ENCODE measurements at regions not wholly inside any gene's neighbourhood (a gene's known extent, or its start where the extent isn't known, plus 50 kb on each side); places are given as distances from the start of the nearest gene placed in this dataset.
A peak's percentile ranks its signal among the peaks of the same experiment; 100 is the strongest.
"Not testable (repeated sequence)": the region's sequence is repeated elsewhere in the genome, so short reads cannot be mapped to it uniquely, and the experiment has no call there.

DNA sequence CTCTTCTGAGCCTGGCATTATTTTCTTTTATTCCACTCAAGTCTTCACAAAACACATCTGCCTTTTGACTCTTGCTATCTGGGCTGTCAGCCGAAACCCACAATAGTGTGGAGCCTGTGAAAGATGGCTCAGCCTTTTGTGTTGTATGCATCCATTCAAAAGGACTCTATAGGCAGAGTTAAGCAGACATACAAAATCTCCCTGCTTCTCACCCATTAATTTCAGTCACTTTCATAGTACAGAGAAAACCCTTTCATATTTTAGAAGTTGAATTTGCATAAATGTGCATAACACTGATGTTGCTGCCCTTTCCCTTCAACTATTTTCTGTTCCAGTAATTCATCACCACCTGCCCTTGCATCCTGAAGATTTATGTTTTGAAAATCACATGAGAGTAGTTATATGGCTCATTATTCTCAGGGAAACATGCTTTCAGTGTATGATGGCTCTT, 154.6 kb downstream of the EVA1A start:
- no peaks in the 10 kb centered on the region for H3K4me1 Mint-ChIP-seq (ENCODE audit: low read depth)

DNA sequence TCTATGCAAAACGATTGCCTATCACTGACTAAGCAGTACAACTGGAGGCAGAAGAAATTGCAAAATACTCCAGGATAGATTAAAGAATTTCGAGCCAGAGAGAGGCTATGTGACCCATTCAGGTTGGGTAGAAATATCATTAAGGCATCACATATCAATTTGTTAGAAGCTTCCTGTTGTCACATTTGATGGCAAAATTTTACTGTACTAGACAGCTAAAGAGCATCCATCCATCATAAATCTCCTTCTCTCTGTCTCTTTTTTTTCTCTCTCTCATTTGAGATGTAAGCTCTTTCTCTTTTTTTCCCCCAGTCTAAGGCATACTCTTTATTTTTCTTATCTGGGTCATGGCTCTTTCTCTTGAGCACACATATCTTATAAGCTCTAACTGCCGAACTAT, 155.7 kb downstream of the EVA1A start:
- DNase-seq (ENCODE audit: low spot score) = no peak
- Mint-ChIP-seq H3K27me3 (ENCODE audit: low read depth) (peaks cover 52% of the 10 kb centered on the region), H3K27ac (ENCODE audit: unreplicated experiment) (no peak overlapping the region), H3K9me3 (ENCODE audit: low read depth) (peaks cover under 1% of the 10 kb centered on the region), H3K4me3 (ENCODE audit: unreplicated experiment) (no peak overlapping the region), H3K36me3 (ENCODE audit: low read depth) (peaks cover 4% of the 10 kb centered on the region), H3K4me1 (ENCODE audit: low read depth) (no peaks in the 10 kb centered on the region)
- no peak for TF ChIP-seq CTCF (IDR thresholded peaks at IDR 0.05)

More for the DNA sequence above, 154.6 kb downstream of the EVA1A start:
- peaks cover 8% of the 10 kb centered on the region for H3K36me3 Mint-ChIP-seq (ENCODE audit: low read depth)
- peaks cover 10% of the 10 kb centered on the region for H3K9me3 Mint-ChIP-seq (ENCODE audit: low read depth)
- no peak for DNase-seq (ENCODE audit: low spot score)
- H3K27ac Mint-ChIP-seq (ENCODE audit: unreplicated experiment) = no peak overlapping the region
- TF ChIP-seq CTCF (IDR thresholded peaks at IDR 0.05) = no peak
- no peak overlapping the region for H3K4me3 Mint-ChIP-seq (ENCODE audit: unreplicated experiment)
- peaks cover 52% of the 10 kb centered on the region for H3K27me3 Mint-ChIP-seq (ENCODE audit: low read depth)

DNA sequence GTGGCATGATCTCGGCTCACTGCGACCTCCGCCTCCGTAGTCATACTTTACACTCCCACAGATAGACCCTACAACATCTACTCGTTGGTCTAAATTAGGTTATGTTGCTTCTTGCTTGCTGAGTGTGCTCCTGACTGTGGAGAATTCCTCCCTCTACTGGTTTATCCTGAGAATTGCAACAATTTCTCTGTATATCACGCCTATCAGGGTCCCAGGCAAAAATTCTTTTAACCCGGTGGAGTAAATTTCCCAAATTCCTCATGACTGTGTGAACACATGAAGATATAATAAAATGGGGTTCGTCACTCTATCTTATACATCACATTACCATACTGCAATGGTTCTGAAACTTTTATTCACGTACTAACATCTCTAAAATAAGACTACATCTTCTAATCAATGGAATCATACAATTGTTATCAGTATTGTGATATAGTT, 156.7 kb downstream of the EVA1A start:
- peaks cover 4% of the 10 kb centered on the region for H3K36me3 Mint-ChIP-seq (ENCODE audit: low read depth)
- no peaks in the 10 kb centered on the region for H3K9me3 Mint-ChIP-seq (ENCODE audit: low read depth)
- H3K27me3 Mint-ChIP-seq (ENCODE audit: low read depth) = peaks cover 60% of the 10 kb centered on the region
- no peak overlapping the region for H3K27ac Mint-ChIP-seq (ENCODE audit: unreplicated experiment)
- H3K4me1 Mint-ChIP-seq (ENCODE audit: low read depth) = no peaks in the 10 kb centered on the region
- H3K4me3 Mint-ChIP-seq (ENCODE audit: unreplicated experiment) = no peak overlapping the region
- TF ChIP-seq CTCF (IDR thresholded peaks at IDR 0.05) = peak; percentile 94
- DNase-seq (ENCODE audit: low spot score) = no peak

DNA sequence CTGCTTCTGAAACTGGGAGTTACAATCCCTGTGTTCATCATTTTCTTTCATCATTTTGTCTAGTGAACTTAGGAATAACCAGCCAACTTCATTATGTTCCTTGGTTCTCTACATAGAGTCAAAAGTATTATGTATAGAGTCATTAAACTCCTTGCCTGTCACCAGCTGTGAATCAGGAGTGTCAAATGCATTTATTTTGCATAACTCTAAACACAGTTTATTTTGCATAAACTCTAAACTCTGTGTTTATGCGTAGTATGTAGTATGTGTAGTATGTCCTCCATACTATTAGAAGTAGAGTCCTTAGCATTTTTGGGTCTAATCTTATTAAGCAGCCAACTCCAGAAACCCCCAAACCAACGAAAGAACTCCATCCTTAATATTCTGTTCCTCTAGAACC, 164.4 kb downstream of the EVA1A start:
- TF ChIP-seq CTCF (IDR thresholded peaks at IDR 0.05) = no peak
- Mint-ChIP-seq H3K27ac (ENCODE audit: unreplicated experiment) (no peak overlapping the region), H3K4me3 (ENCODE audit: unreplicated experiment) (no peak overlapping the region), H3K9me3 (ENCODE audit: low read depth) (peaks cover 3% of the 10 kb centered on the region), H3K36me3 (ENCODE audit: low read depth) (peaks cover 2% of the 10 kb centered on the region), H3K27me3 (ENCODE audit: low read depth) (peaks cover 41% of the 10 kb centered on the region), H3K4me1 (ENCODE audit: low read depth) (no peaks in the 10 kb centered on the region)
- DNase-seq (ENCODE audit: low spot score) = no peak

GRCh38 chr2:75394764-75395163, 166.0 kb downstream of the EVA1A start:
- not testable (repeated sequence) for H3K27ac Mint-ChIP-seq (ENCODE audit: unreplicated experiment); H3K36me3 Mint-ChIP-seq (ENCODE audit: low read depth); DNase-seq (ENCODE audit: low spot score); H3K4me1 Mint-ChIP-seq (ENCODE audit: low read depth); H3K4me3 Mint-ChIP-seq (ENCODE audit: unreplicated experiment); H3K9me3 Mint-ChIP-seq (ENCODE audit: low read depth)
- H3K27me3 Mint-ChIP-seq (ENCODE audit: low read depth) = peaks cover 36% of the 10 kb centered on the region

DNA sequence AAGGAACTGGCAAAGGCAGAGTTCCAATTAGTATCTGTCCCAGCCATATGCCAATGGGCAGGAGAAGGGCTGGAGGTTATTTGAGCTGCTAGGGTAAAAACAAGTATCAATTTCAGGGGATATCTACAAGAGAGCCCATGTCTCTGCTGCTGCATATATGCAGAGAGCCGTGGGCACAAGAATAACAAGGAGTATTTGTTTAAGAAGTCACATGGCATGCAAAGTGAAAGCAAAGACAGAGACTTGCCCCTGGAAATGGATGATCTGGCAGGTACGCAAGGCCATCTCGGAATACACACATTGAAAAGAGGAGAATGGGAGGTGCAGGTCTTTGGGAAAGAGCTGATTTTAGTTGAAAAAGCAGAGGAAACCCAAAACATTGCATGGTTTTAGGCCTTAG, 170.6 kb downstream of the EVA1A start:
- Mint-ChIP-seq H3K4me3 (ENCODE audit: unreplicated experiment) (no peak overlapping the region), H3K36me3 (ENCODE audit: low read depth) (no peaks in the 10 kb centered on the region), H3K4me1 (ENCODE audit: low read depth) (no peaks in the 10 kb centered on the region), H3K27me3 (ENCODE audit: low read depth) (peaks cover 16% of the 10 kb centered on the region), H3K27ac (ENCODE audit: unreplicated experiment) (no peak overlapping the region), H3K9me3 (ENCODE audit: low read depth) (peaks cover 2% of the 10 kb centered on the region)
- no peak for DNase-seq (ENCODE audit: low spot score)
- no peak for TF ChIP-seq CTCF (IDR thresholded peaks at IDR 0.05)

All from chondrocyte (in vitro differentiated cells).